ENCODE measurements at regions not wholly inside any gene's neighbourhood (a gene's known extent, or its start where the extent isn't known, plus 50 kb on each side); places are given as distances from the start of the nearest gene placed in this dataset.

DNA sequence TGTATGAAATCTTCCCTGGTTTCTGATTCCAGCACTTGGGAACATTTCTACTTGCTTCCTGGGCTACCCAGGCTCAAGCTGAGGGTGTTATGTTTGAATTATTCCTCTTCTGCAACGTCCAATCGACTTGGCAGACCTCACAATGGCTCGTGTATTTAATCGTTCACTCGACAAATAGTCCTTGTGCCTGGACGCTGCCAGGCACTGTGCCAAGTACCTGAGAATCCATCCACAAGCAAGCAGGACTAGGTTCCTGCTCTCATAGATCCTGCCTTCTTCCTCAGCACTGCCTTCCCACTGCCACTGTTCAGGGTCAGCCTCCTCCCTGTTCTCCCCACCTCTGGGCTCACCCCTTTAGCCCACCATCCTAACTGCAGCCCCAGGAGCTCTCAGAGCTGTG lies 113.3 kb downstream of the EFNB1 start:
- Histone ChIP-seq H3K27me3 (ENCODE audit: control insufficient read depth in 2 of 2, insufficient read depth in 2 of 2, low read length in 2 of 2) (no peaks in the 10 kb centered on the region), H3K9me1 (replicated peaks; ENCODE audit: control insufficient read depth, extremely low read depth, insufficient read depth, low read length) (no peaks in the 10 kb centered on the region), H3K79me2 (ENCODE audit: control insufficient read depth, insufficient read depth, low read length) (no peaks in the 10 kb centered on the region), H3K36me3 (ENCODE audit: control insufficient read depth in 2 of 2, extremely low read depth in 1 of 2, insufficient read depth in 2 of 2, low read length in 2 of 2) (no peaks in the 10 kb centered on the region), H3K4me3 (replicated peaks in 1 of 3; ENCODE audit: insufficient read depth in 1 of 3, low read depth in 1 of 3, low read length in 3 of 3) (no peak overlapping the region), H3K9ac (replicated peaks; ENCODE audit: extremely low read depth, insufficient read depth, low read length) (no peak overlapping the region), H3K4me2 (ENCODE audit: insufficient read depth, low read length) (no peak overlapping the region), H2AFZ (ENCODE audit: low read depth, low read length) (no peak overlapping the region), H4K20me1 (replicated peaks; ENCODE audit: control insufficient read depth, extremely low read depth, insufficient read depth, low read length) (no peaks in the 10 kb centered on the region), H3K27ac (ENCODE audit: insufficient read depth, low read depth, low read length) (no peak overlapping the region), H3K9me3 (replicated peaks; ENCODE audit: control insufficient read depth, insufficient read depth, low read length) (no peaks in the 10 kb centered on the region), H3K4me1 (ENCODE audit: control insufficient read depth, extremely low read depth, insufficient read depth, low read length) (peaks cover 17% of the 10 kb centered on the region)
- TF ChIP-seq, protein P1, sequence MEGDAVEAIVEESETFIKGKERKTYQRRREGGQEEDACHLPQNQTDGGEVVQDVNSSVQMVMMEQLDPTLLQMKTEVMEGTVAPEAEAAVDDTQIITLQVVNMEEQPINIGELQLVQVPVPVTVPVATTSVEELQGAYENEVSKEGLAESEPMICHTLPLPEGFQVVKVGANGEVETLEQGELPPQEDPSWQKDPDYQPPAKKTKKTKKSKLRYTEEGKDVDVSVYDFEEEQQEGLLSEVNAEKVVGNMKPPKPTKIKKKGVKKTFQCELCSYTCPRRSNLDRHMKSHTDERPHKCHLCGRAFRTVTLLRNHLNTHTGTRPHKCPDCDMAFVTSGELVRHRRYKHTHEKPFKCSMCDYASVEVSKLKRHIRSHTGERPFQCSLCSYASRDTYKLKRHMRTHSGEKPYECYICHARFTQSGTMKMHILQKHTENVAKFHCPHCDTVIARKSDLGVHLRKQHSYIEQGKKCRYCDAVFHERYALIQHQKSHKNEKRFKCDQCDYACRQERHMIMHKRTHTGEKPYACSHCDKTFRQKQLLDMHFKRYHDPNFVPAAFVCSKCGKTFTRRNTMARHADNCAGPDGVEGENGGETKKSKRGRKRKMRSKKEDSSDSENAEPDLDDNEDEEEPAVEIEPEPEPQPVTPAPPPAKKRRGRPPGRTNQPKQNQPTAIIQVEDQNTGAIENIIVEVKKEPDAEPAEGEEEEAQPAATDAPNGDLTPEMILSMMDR (IDR thresholded peaks at IDR 0.05; ENCODE audit: extremely low read depth in 1 of 2, insufficient read depth in 1 of 2, low read depth in 1 of 2, low read length in 2 of 2) = no peak
- TF ChIP-seq POLR2AphosphoS5 (IDR thresholded peaks at IDR 0.05; ENCODE audit: insufficient read depth, low read depth, low read length) (no peak), GATA2 (IDR thresholded peaks at IDR 0.05; ENCODE audit: insufficient read depth, insufficient read length, low read depth, low read length) (no peak), EZH2 (IDR thresholded peaks at IDR 0.05; ENCODE audit: borderline replicate concordance, low read depth, low read length, severe bottlenecking) (no peak), POLR2A (IDR thresholded peaks at IDR 0.05; ENCODE audit: low read depth, low read length) (no peak)
- dilution Hi-C loops (cut with MboI; ENCODE audit: extremely low pct_ligation_motif_present, low sequenced_read_pairs) = no loop called here
- ChIA-PET POLR2A (no interaction called here), CTCF (no interaction called here)
- FAIRE-seq (no peak), DNase-seq (ENCODE audit: low read depth, low spot score) (no peak)
- intact Hi-C loops (cut with micrococcal nuclease) = no loop called here
- BruUV-seq (replicated peaks) = no TSS peak

GRCh38 chrX:68941385-68941952 lies 112.6 kb downstream of the EFNB1 start:
- dilution Hi-C loops (cut with MboI; ENCODE audit: extremely low pct_ligation_motif_present, low sequenced_read_pairs) (no loop called here), intact Hi-C loops (cut with micrococcal nuclease) (no loop called here)
- no peaks in the 10 kb centered on the region for H3K9me1 ChIP-seq (replicated peaks; ENCODE audit: control insufficient read depth, extremely low read depth, insufficient read depth, low read length)
- no peaks in the 10 kb centered on the region for H3K36me3 ChIP-seq (ENCODE audit: control insufficient read depth in 2 of 2, extremely low read depth in 1 of 2, insufficient read depth in 2 of 2, low read length in 2 of 2)
- H3K9me3 ChIP-seq (replicated peaks; ENCODE audit: control insufficient read depth, insufficient read depth, low read length) = no peaks in the 10 kb centered on the region
- no peaks in the 10 kb centered on the region for H3K79me2 ChIP-seq (ENCODE audit: control insufficient read depth, insufficient read depth, low read length)
- ChIA-PET CTCF (no interaction called here), POLR2A (no interaction called here)
- H4K20me1 ChIP-seq (replicated peaks; ENCODE audit: control insufficient read depth, extremely low read depth, insufficient read depth, low read length) = no peaks in the 10 kb centered on the region
- no peak for DNase-seq (ENCODE audit: low read depth, low spot score)
- no peak overlapping the region for H3K9ac ChIP-seq (replicated peaks; ENCODE audit: extremely low read depth, insufficient read depth, low read length)
- TF ChIP-seq, protein P1 (IDR thresholded peaks at IDR 0.05; ENCODE audit: extremely low read depth in 1 of 2, insufficient read depth in 1 of 2, low read depth in 1 of 2, low read length in 2 of 2) = no peak
- peaks cover 20% of the 10 kb centered on the region for H3K4me1 ChIP-seq (ENCODE audit: control insufficient read depth, extremely low read depth, insufficient read depth, low read length)
- no peak overlapping the region for H3K4me2 ChIP-seq (ENCODE audit: insufficient read depth, low read length)
- H3K27ac ChIP-seq (ENCODE audit: insufficient read depth, low read depth, low read length) = no peak overlapping the region
- no TSS peak for BruUV-seq (replicated peaks)
- no peak overlapping the region for H3K4me3 ChIP-seq (replicated peaks in 1 of 3; ENCODE audit: insufficient read depth in 1 of 3, low read depth in 1 of 3, low read length in 3 of 3)
- H2AFZ ChIP-seq (ENCODE audit: low read depth, low read length) = no peak overlapping the region
- FAIRE-seq = no peak
- H3K27me3 ChIP-seq (ENCODE audit: control insufficient read depth in 2 of 2, insufficient read depth in 2 of 2, low read length in 2 of 2) = no peaks in the 10 kb centered on the region

All from endothelial cell of umbilical vein (primary cell).